Esophagus muscularis mucosa (tissue), 4 donors: ENCODE measurements at regions not wholly inside any gene's neighbourhood (a gene's known extent, or its start where the extent isn't known, plus 50 kb on each side); places are given as distances from the start of the nearest gene placed in this dataset.

Experiments
- EP300 ChIP-seq: sonication (generic); formaldehyde crosslinking; IDR thresholded peaks from one replicate; pipeline ENCODE4 v1.6.1; 2017; ENCODE audit warnings: antibody characterized with exemption
- POLR2A ChIP-seq: fragments of 450-650 bp; IDR thresholded peaks from one replicate; pipeline ENCODE4 v1.6.1; 2017; ENCODE audit warnings: antibody characterized with exemption, moderate library complexity, mild to moderate bottlenecking, low read depth
- TF ChIP-seq, protein P1 (sequence below), 3 experiments: fragments of 200-600 bp in 2 of 3; fragments of 450-650 bp in 1 of 3; sonication (generic) in 2 of 3; IDR thresholded peaks; one replicate each; pipeline ENCODE4 v1.5.1; 2017 to 2019; ENCODE audit warnings: antibody characterized with exemption in 3 of 3, mild to moderate bottlenecking in 2 of 3, moderate library complexity in 1 of 3

GRCh38 chr6:85948481-85948880, 305.8 kb upstream of the SYNCRIP start:
- no peak for TF ChIP-seq EP300
- TF ChIP-seq, protein P1, sequence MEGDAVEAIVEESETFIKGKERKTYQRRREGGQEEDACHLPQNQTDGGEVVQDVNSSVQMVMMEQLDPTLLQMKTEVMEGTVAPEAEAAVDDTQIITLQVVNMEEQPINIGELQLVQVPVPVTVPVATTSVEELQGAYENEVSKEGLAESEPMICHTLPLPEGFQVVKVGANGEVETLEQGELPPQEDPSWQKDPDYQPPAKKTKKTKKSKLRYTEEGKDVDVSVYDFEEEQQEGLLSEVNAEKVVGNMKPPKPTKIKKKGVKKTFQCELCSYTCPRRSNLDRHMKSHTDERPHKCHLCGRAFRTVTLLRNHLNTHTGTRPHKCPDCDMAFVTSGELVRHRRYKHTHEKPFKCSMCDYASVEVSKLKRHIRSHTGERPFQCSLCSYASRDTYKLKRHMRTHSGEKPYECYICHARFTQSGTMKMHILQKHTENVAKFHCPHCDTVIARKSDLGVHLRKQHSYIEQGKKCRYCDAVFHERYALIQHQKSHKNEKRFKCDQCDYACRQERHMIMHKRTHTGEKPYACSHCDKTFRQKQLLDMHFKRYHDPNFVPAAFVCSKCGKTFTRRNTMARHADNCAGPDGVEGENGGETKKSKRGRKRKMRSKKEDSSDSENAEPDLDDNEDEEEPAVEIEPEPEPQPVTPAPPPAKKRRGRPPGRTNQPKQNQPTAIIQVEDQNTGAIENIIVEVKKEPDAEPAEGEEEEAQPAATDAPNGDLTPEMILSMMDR (IDR thresholded peaks at IDR 0.05), result no peak
- TF ChIP-seq POLR2A, result no peak
